ENCODE measurements at regions not wholly inside any gene's neighbourhood (a gene's known extent, or its start where the extent isn't known, plus 50 kb on each side); places are given as distances from the start of the nearest gene placed in this dataset.

DNA sequence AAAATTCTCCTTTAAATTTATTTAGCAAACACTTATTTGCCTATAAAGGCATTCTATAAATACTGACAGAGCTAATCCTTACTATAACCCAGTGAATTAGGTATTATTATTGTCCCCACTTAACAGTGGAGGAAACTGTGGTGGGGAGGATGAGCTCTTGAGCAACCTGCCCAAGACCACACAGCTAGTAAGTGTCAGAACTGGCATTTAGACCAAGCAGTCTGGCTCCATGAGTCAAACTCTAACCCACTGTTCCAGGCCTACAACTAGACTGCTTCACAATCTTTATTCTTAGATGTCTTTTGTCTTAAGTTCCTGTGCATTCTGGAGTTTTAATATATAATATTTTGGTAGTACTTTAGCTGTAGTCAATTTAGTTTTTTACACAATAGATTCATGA lies 530.8 kb downstream of the BCKDHB start:
- H3K4me3 Mint-ChIP-seq, result no peak overlapping the region
- no peak overlapping the region for H3K27ac ChIP-seq (ENCODE audit: low read depth in 1 of 2, low read length in 2 of 2)
- no peaks in the 10 kb centered on the region for H3K4me1 ChIP-seq (ENCODE audit: control insufficient read depth in 1 of 2, insufficient read depth in 2 of 2, low read length in 2 of 2)

DNA sequence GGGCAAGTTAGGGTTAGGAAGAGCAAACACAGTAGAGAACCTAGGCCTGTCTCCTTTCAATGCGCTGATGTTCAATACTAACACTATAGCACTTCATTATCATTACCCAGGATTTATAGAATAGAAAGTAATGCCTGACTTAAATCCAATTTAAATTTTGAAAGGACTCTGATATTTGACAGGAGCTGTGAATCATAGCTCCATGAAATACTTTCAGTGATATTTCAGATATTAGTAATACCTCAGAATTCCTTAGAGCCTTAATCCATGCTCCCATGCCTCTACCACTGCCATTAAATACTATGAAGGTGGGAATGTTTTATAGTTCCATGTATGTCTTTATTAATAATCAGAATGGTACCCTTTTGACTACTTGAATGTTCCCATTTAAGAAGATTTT lies 530.2 kb downstream of the BCKDHB start:
- no peak overlapping the region for H3K9ac ChIP-seq (ENCODE audit: insufficient read depth, low read length, poor library complexity, severe bottlenecking)
- H3K36me3 Mint-ChIP-seq, result no peaks in the 10 kb centered on the region
- TF ChIP-seq, protein P1, sequence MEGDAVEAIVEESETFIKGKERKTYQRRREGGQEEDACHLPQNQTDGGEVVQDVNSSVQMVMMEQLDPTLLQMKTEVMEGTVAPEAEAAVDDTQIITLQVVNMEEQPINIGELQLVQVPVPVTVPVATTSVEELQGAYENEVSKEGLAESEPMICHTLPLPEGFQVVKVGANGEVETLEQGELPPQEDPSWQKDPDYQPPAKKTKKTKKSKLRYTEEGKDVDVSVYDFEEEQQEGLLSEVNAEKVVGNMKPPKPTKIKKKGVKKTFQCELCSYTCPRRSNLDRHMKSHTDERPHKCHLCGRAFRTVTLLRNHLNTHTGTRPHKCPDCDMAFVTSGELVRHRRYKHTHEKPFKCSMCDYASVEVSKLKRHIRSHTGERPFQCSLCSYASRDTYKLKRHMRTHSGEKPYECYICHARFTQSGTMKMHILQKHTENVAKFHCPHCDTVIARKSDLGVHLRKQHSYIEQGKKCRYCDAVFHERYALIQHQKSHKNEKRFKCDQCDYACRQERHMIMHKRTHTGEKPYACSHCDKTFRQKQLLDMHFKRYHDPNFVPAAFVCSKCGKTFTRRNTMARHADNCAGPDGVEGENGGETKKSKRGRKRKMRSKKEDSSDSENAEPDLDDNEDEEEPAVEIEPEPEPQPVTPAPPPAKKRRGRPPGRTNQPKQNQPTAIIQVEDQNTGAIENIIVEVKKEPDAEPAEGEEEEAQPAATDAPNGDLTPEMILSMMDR (IDR thresholded peaks at IDR 0.05), result no peak
- WGBS (ENCODE audit: insufficient coverage), result no CpG with 5 or more reads among the region's 1 CpG
- H3K27me3 Mint-ChIP-seq (ENCODE audit: low read depth in 3 of 3), result peaks cover 2% of the 10 kb centered on the region in 3 donors
- H4K20me1 ChIP-seq (ENCODE audit: insufficient read depth, low read length), result no peaks in the 10 kb centered on the region
- DNase-seq, result no peak
- no peaks in the 10 kb centered on the region for H3K36me3 ChIP-seq (replicated peaks in 1 of 2; ENCODE audit: control insufficient read depth in 1 of 2, insufficient read depth in 2 of 2, low read length in 2 of 2)
- H3K4me2 ChIP-seq (replicated peaks; ENCODE audit: extremely low read depth, low read length, poor library complexity, severe bottlenecking), result no peak overlapping the region
- no peaks in the 10 kb centered on the region for H3K79me2 ChIP-seq (ENCODE audit: insufficient read depth, low read length)
- no peaks in the 10 kb centered on the region for H3K27me3 ChIP-seq (ENCODE audit: control insufficient read depth in 2 of 2, insufficient read depth in 2 of 2, low read length in 2 of 2)
- H3K4me3 ChIP-seq (replicated peaks in 1 of 3; ENCODE audit: low read depth in 2 of 3, low read length in 3 of 3), result no peak overlapping the region
- no peak overlapping the region for H2AFZ ChIP-seq (ENCODE audit: insufficient read depth, low read depth, low read length, poor library complexity, severe bottlenecking)
- no peak overlapping the region for H3K27ac ChIP-seq (ENCODE audit: low read depth in 1 of 2, low read length in 2 of 2)
- H3K9me3 Mint-ChIP-seq, result peaks cover 0 to 5% (median 3%) of the 10 kb centered on the region in 7 donors
- no peak overlapping the region for H3K27ac Mint-ChIP-seq
- intact Hi-C loops (cut with micrococcal nuclease), result no loop called here
- H3K9me3 ChIP-seq (replicated peaks in 1 of 2; ENCODE audit: control insufficient read depth in 1 of 2, insufficient read depth in 1 of 2, low read length in 2 of 2), result peaks cover 0 to 5% of the 10 kb centered on the region in 2 donors
- H3K4me1 ChIP-seq (ENCODE audit: control insufficient read depth in 1 of 2, insufficient read depth in 2 of 2, low read length in 2 of 2), result no peaks in the 10 kb centered on the region
- no peak overlapping the region for H3K4me3 Mint-ChIP-seq
- no peaks in the 10 kb centered on the region for H3K4me1 Mint-ChIP-seq

More for the DNA sequence above, 530.8 kb downstream of the BCKDHB start:
- no peaks in the 10 kb centered on the region for H3K36me3 ChIP-seq (replicated peaks in 1 of 2; ENCODE audit: control insufficient read depth in 1 of 2, insufficient read depth in 2 of 2, low read length in 2 of 2)
- H4K20me1 ChIP-seq (ENCODE audit: insufficient read depth, low read length), result no peaks in the 10 kb centered on the region
- H3K4me2 ChIP-seq (replicated peaks; ENCODE audit: extremely low read depth, low read length, poor library complexity, severe bottlenecking), result no peak overlapping the region
- Mint-ChIP-seq H3K9me3 (peaks cover 0 to 6% (median 3%) of the 10 kb centered on the region in 7 donors), H3K27me3 (ENCODE audit: low read depth in 3 of 3) (peaks cover 2% of the 10 kb centered on the region in 3 donors), H3K27ac (no peak overlapping the region), H3K4me1 (no peaks in the 10 kb centered on the region), H3K36me3 (no peaks in the 10 kb centered on the region)
- no peaks in the 10 kb centered on the region for H3K27me3 ChIP-seq (ENCODE audit: control insufficient read depth in 2 of 2, insufficient read depth in 2 of 2, low read length in 2 of 2)
- no peak overlapping the region for H3K4me3 ChIP-seq (replicated peaks in 1 of 3; ENCODE audit: low read depth in 2 of 3, low read length in 3 of 3)
- no peak for DNase-seq
- H3K79me2 ChIP-seq (ENCODE audit: insufficient read depth, low read length), result no peaks in the 10 kb centered on the region
- TF ChIP-seq, protein P1 (IDR thresholded peaks at IDR 0.05), result no peak
- H3K9me3 ChIP-seq (replicated peaks in 1 of 2; ENCODE audit: control insufficient read depth in 1 of 2, insufficient read depth in 1 of 2, low read length in 2 of 2), result peaks cover 0 to 5% of the 10 kb centered on the region in 2 donors
- no peak overlapping the region for H3K9ac ChIP-seq (ENCODE audit: insufficient read depth, low read length, poor library complexity, severe bottlenecking)
- H2AFZ ChIP-seq (ENCODE audit: insufficient read depth, low read depth, low read length, poor library complexity, severe bottlenecking), result no peak overlapping the region
- intact Hi-C loops (cut with micrococcal nuclease), result no loop called here

Measured in CD14-positive monocyte (primary cell).